ENCODE measurements at regions not wholly inside any gene's neighbourhood (a gene's known extent, or its start where the extent isn't known, plus 50 kb on each side); places are given as distances from the start of the nearest gene placed in this dataset.

- Histone ChIP-seq H4K20me1 (ENCODE audit: insufficient read depth) (no peaks in the 10 kb centered on the region), H3K27me3 (ENCODE audit: insufficient read depth, low read depth) (no peaks in the 10 kb centered on the region), H3K36me3 (ENCODE audit: insufficient read depth) (no peaks in the 10 kb centered on the region), H3K9ac (no peak overlapping the region), H3K27ac (no peak overlapping the region), H3K79me2 (ENCODE audit: insufficient read depth, low read depth) (no peaks in the 10 kb centered on the region), H2AFZ (ENCODE audit: low read depth) (no peak overlapping the region), H3K4me2 (no peak overlapping the region), H3K4me3 (IDR thresholded peaks at IDR 0.05; ENCODE audit: insufficient read depth, low read depth, low read length) (no peak overlapping the region), H3K4me1 (ENCODE audit: low read depth, poor library complexity, severe bottlenecking) (no peaks in the 10 kb centered on the region)
- TF ChIP-seq CTCF (conservative IDR thresholded peaks at IDR 0.05; ENCODE audit: low read depth, low read length), result no peak
Observed at GRCh38 chr2:71823526-71823925, 324.1 kb downstream of the CYP26B1 start.

DNA sequence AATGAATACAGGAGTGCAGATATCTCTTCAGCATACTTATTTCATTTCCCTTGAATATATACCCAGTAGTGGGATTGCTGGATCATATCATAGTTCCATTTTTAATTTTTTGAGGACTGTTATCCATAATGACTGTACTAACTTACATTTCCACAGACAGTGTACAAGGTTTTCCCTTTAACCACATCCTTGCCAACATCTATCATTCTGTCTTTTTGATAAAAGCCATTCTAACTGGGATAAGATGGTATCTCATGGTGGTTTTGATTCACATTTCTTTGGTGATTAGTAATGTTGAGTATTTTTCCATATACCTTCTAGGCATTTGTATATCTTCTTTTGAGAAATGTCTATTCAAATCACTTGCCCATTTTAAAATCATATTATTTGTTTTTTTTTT, 325.2 kb downstream of the CYP26B1 start:
- no peaks in the 10 kb centered on the region for H3K36me3 ChIP-seq (ENCODE audit: insufficient read depth)
- no peak overlapping the region for H3K4me3 ChIP-seq (IDR thresholded peaks at IDR 0.05; ENCODE audit: insufficient read depth, low read depth, low read length)
- no peaks in the 10 kb centered on the region for H3K27me3 ChIP-seq (ENCODE audit: insufficient read depth, low read depth)
- no peaks in the 10 kb centered on the region for H4K20me1 ChIP-seq (ENCODE audit: insufficient read depth)
- no peak overlapping the region for H3K9ac ChIP-seq
- no peak for TF ChIP-seq CTCF (conservative IDR thresholded peaks at IDR 0.05; ENCODE audit: low read depth, low read length)
- H3K4me2 ChIP-seq, result no peak overlapping the region
- H3K4me1 ChIP-seq (ENCODE audit: low read depth, poor library complexity, severe bottlenecking), result no peaks in the 10 kb centered on the region
- no peak overlapping the region for H2AFZ ChIP-seq (ENCODE audit: low read depth)
- H3K27ac ChIP-seq, result no peak overlapping the region
- no peaks in the 10 kb centered on the region for H3K79me2 ChIP-seq (ENCODE audit: insufficient read depth, low read depth)

DNA sequence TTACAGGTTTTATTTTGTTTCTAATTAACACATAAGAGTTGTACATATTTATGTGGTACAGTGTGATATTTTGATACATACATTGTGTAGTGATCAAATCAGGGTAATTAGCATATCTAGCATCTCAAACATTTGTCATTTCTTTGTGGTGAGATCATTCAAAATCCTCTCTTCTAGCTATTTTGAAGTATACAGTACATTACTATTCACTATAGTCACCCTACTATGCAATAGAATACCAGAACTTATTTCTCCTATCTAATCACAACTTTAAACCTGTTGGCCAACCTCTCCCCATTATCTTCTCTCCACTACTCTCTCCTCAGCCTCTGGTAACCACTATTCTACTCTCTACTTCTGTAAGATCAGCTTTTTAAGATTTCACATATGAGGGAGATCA, 325.8 kb downstream of the CYP26B1 start:
- H2AFZ ChIP-seq (ENCODE audit: low read depth), result no peak overlapping the region
- H3K79me2 ChIP-seq (ENCODE audit: insufficient read depth, low read depth), result no peaks in the 10 kb centered on the region
- H3K27ac ChIP-seq, result no peak overlapping the region
- TF ChIP-seq CTCF (conservative IDR thresholded peaks at IDR 0.05; ENCODE audit: low read depth, low read length), result no peak
- H3K27me3 ChIP-seq (ENCODE audit: insufficient read depth, low read depth), result no peaks in the 10 kb centered on the region
- H3K9ac ChIP-seq, result no peak overlapping the region
- H3K4me3 ChIP-seq (IDR thresholded peaks at IDR 0.05; ENCODE audit: insufficient read depth, low read depth, low read length), result no peak overlapping the region
- H3K4me1 ChIP-seq (ENCODE audit: low read depth, poor library complexity, severe bottlenecking), result no peaks in the 10 kb centered on the region
- no peaks in the 10 kb centered on the region for H3K36me3 ChIP-seq (ENCODE audit: insufficient read depth)
- no peaks in the 10 kb centered on the region for H4K20me1 ChIP-seq (ENCODE audit: insufficient read depth)
- H3K4me2 ChIP-seq, result no peak overlapping the region

DNA sequence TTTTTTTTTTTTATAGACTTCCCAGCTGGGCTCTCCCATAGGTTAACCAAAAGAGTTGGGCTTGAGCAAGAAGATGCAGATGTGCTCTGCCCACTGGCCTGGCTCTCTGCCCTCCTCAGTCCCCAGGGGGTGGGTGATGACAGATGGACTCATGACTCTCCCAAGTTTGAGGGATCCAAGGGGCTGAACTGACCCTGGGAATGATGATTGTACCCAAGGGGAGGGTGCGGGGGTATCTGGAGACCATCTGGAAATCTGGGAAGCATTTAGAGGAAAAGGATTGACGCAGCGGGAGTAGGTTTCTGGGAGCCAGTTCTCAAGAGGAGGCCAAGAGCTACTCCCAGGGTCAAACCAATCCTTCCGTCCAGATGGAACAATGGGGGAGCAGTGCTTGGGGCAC, 330.8 kb downstream of the CYP26B1 start:
- H3K36me3 ChIP-seq (ENCODE audit: insufficient read depth), result no peaks in the 10 kb centered on the region
- no peaks in the 10 kb centered on the region for H3K4me1 ChIP-seq (ENCODE audit: low read depth, poor library complexity, severe bottlenecking)
- H4K20me1 ChIP-seq (ENCODE audit: insufficient read depth), result no peaks in the 10 kb centered on the region
- TF ChIP-seq CTCF (conservative IDR thresholded peaks at IDR 0.05; ENCODE audit: low read depth, low read length), result no peak
- no peak overlapping the region for H2AFZ ChIP-seq (ENCODE audit: low read depth)
- H3K9ac ChIP-seq, result no peak overlapping the region
- no peaks in the 10 kb centered on the region for H3K79me2 ChIP-seq (ENCODE audit: insufficient read depth, low read depth)
- no peak overlapping the region for H3K4me3 ChIP-seq (IDR thresholded peaks at IDR 0.05; ENCODE audit: insufficient read depth, low read depth, low read length)
- H3K27me3 ChIP-seq (ENCODE audit: insufficient read depth, low read depth), result no peaks in the 10 kb centered on the region
- no peak overlapping the region for H3K4me2 ChIP-seq
- no peak overlapping the region for H3K27ac ChIP-seq
